ENCODE measurements at regions not wholly inside any gene's neighbourhood (a gene's known extent, or its start where the extent isn't known, plus 50 kb on each side); places are given as distances from the start of the nearest gene placed in this dataset.

DNA sequence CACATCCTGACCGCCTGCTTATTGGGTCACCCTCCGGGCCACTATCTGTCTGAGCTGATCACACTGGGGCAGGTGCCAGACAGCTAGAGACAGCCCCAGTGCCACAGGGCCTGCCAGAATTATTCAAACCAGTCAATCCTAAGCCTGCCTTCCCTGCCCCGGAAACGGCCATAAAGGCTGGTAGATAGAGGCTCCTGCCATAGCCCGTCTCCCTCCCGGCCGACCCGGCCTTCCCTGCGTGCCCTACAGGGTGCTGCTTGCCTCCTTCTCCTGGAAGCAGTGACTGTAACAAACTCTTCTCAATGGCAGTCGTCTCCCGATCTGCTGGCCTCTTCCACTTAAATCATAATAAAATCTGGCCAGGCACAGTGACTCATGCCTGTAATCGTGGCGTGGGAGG lies 158.6 kb upstream of the SOX1 start:
- Histone ChIP-seq H3K9me3 (ENCODE audit: insufficient read depth in 2 of 2, low read depth in 1 of 2, low read length in 1 of 2) (no peaks in the 10 kb centered on the region), H2AK5ac (ENCODE audit: low read depth, low read length) (no peak overlapping the region), H3K27ac (ENCODE audit: low read depth, low read length) (no peak overlapping the region), H3K4me1 (replicated peaks in 1 of 4; ENCODE audit: control insufficient read depth in 3 of 4, insufficient read depth in 4 of 4, low read length in 3 of 4) (no peaks in the 10 kb centered on the region), H3K27me3 (replicated peaks in 1 of 4; ENCODE audit: control insufficient read depth in 3 of 4, extremely low read depth in 1 of 4, insufficient read depth in 3 of 4, low read length in 3 of 4) (peaks cover 0 to 3% (median 0%) of the 10 kb centered on the region in 4 experiments; a peak in 1 of 7 replicates), H3K23ac (ENCODE audit: insufficient read length) (no peak overlapping the region), H3K36me3 (ENCODE audit: control insufficient read depth in 2 of 4, insufficient read depth in 4 of 4, low read length in 3 of 4) (no peaks in the 10 kb centered on the region), H3K56ac (replicated peaks; ENCODE audit: insufficient read length, low read depth, low read length) (no peak overlapping the region), H4K5ac (ENCODE audit: insufficient read length, low read depth, low read length) (no peak overlapping the region), H3K9ac (replicated peaks in 1 of 4; ENCODE audit: extremely low read depth in 1 of 4, low read depth in 3 of 4, low read length in 3 of 4) (no peak overlapping the region), H4K20me1 (replicated peaks in 1 of 2; ENCODE audit: control insufficient read depth in 1 of 2, insufficient read depth in 2 of 2, low read length in 2 of 2) (no peaks in the 10 kb centered on the region), H3K4ac (replicated peaks; ENCODE audit: insufficient read length, low read depth, low read length) (no peak overlapping the region), H3K18ac (ENCODE audit: extremely low read depth, low read length) (no peak overlapping the region), H2BK20ac (ENCODE audit: low read length) (no peak overlapping the region), H2BK12ac (ENCODE audit: low read depth, low read length) (no peak overlapping the region), H2BK120ac (replicated peaks; ENCODE audit: low read depth, low read length) (no peak overlapping the region), H2BK5ac (ENCODE audit: low read depth, low read length) (no peak overlapping the region), H3K23me2 (ENCODE audit: low read depth, low read length) (no peaks in the 10 kb centered on the region), H3K4me2 (ENCODE audit: insufficient read depth in 1 of 2, low read depth in 2 of 2, low read length in 2 of 2) (no peak overlapping the region), H2BK15ac (ENCODE audit: low read length) (no peak overlapping the region), H3K79me1 (ENCODE audit: low read depth, low read length) (no peaks in the 10 kb centered on the region), H3K14ac (ENCODE audit: insufficient read length) (no peak overlapping the region), H3K4me3 (ENCODE audit: extremely low read depth in 1 of 4, insufficient read depth in 2 of 4, low read depth in 3 of 4, low read length in 4 of 4) (no peak overlapping the region), H4K91ac (replicated peaks; ENCODE audit: insufficient read length, low read length) (no peak overlapping the region), H4K8ac (ENCODE audit: extremely low read depth, insufficient read depth, low read length) (peak overlapping the region; percentile 2; the same call in 1 of the 2 replicates), H3K79me2 (ENCODE audit: control insufficient read depth in 1 of 2, insufficient read depth in 2 of 2, low read length in 2 of 2) (no peaks in the 10 kb centered on the region), H2AFZ (ENCODE audit: low read length) (no peak overlapping the region)
- WGBS, 2 experiments (ENCODE audit: extremely low coverage in 1 of 2, insufficient coverage in 1 of 2, insufficient read length in 1 of 2, insufficient replicate concordance in 2 of 2, low coverage in 1 of 2, low lambda C conversion rate in 2 of 2, missing lambda C conversion rate in 1 of 2): 93% methylated on average over 13 of the region's 13 CpGs; no CpG with 5 or more reads in 1 of the 2 experiments
- POLR2A ChIA-PET (ENCODE audit: partially characterized antibody): no interaction called here
- DNase-seq (ENCODE audit: low read depth in 1 of 2, low spot score in 2 of 2) (peak in 1 of 2 experiments; percentile 38), FAIRE-seq (no peak)
- TF ChIP-seq GTF2F1 (IDR thresholded peaks at IDR 0.05; ENCODE audit: borderline replicate concordance, low read depth, low read length) (no peak), ATF2 (IDR thresholded peaks at IDR 0.05; ENCODE audit: low read length) (no peak), KDM5A (IDR thresholded peaks at IDR 0.05; ENCODE audit: low read length) (no peak), GABPA (IDR thresholded peaks at IDR 0.05; ENCODE audit: borderline replicate concordance, insufficient read depth, low read length) (no peak), EP300 (IDR thresholded peaks at IDR 0.05; ENCODE audit: borderline replicate concordance in 1 of 2, low read depth in 2 of 2, low read length in 2 of 2) (no peak), JUN (IDR thresholded peaks at IDR 0.05; ENCODE audit: low read depth, low read length) (no peak), BACH1 (IDR thresholded peaks at IDR 0.05; ENCODE audit: low read length) (no peak), MAFK (IDR thresholded peaks at IDR 0.05; ENCODE audit: low read depth, low read length) (no peak), EGR1 (IDR thresholded peaks at IDR 0.05; ENCODE audit: borderline replicate concordance, low read depth, low read length) (no peak)
- CTCF ChIA-PET (ENCODE audit: partially characterized antibody): no interaction called here
